ENCODE measurements at regions not wholly inside any gene's neighbourhood (a gene's known extent, or its start where the extent isn't known, plus 50 kb on each side); places are given as distances from the start of the nearest gene placed in this dataset.
"Not testable (repeated sequence)": the region's sequence is repeated elsewhere in the genome, so short reads cannot be mapped to it uniquely, and the experiment has no call there.

- DNase-seq, result no peak
These were observed 53.6 kb downstream of the ARF6 start for GRCh38 chr14:49946320-49947141.

- DNase-seq, result no peak
These were observed 54.6 kb downstream of the ARF6 start for GRCh38 chr14:49947506-49947905.

DNA sequence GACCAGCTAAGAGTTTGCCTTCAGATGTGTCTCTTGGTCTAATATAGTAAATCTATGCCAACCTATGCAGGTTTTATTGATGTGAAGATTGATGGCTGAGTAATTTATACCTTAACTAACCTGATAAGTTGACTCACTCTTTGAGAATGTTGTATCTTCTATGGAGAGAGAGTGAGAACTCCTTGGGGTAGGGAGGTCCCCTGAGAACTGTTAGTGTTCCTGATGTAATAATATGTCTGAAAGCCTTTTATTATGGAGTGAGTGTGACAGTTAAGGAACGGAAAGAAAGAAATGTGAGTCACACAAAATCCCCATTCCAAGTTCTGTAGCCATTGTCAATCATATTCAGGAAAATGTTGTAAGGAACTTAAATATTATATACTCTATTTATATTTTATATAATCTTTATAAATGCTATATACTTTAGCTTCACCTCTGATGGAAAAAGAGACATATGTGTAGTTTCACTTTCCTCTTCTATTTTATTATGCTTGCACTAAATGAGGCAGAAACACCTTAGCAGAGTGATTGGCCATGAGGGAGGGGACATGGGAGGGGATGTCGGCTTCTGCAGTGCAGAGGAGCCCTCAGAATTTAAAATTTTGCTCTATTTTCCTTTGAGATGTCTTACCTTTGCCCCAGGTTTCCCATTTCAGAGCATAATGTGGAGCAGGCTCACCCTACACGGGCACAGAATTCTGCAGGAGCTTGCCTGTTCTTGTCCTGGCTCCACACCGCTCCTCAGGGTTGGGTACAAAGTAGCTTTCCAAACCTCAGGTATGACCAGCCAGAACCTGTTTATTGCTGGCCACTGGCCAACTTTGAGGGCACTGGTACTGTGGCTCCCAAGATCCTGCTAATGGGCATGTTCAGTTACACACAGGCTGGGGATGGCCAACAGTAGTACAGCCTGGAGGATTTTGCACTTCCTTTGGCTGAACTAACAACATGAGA lies 57.7 kb downstream of the ARF6 start:
- DNase-seq, result no peak

- DNase-seq, result no peak
These were observed 58.3 kb downstream of the ARF6 start for GRCh38 chr14:49951229-49951607.

GRCh38 chr14:49951691-49952345 lies 58.9 kb downstream of the ARF6 start:
- no peak for DNase-seq

- no peak for DNase-seq
These were observed 60.3 kb downstream of the ARF6 start for GRCh38 chr14:49953196-49953595.

DNA sequence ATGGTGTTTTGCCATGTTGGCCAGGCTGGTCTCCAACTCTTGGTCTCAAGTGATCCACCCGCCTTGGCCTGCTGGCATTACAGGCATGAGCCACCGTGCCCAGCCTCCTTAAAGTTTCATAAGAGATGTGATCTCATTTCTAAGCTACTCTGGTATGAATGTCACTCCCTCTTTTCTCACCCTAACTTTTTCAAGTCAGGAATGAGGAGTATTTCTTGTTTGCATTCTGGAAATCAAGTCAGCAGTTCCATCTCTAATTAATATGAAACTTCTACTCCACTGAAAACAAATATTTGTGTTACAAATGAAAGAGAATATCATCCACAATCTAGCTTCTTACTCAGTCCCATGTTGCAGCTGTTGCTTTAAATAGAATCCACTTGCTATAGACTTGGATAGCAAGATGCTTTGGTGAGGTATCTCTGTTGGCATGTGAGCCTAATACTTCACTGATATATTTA lies 61.3 kb downstream of the ARF6 start:
- no peak for DNase-seq

DNA sequence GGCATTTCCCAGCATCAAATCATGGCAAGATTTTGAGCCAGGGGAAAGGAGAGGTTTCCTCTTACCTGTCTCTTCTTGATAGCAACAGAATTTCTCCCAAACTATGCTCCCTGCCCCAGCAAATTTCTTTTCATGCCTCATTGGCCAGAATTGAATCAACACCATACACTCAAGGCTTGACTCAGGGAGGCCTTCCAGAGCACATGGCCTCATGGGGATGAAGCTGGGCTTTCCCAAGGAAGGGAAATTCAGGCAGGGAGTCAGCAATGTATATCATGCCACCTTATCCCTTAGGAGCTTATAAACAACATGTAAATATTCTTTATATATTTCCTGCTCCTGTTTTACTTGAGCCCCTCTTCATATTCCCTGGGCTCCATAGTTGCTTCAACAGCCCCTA lies 62.1 kb downstream of the ARF6 start:
- DNase-seq, result no peak

DNA sequence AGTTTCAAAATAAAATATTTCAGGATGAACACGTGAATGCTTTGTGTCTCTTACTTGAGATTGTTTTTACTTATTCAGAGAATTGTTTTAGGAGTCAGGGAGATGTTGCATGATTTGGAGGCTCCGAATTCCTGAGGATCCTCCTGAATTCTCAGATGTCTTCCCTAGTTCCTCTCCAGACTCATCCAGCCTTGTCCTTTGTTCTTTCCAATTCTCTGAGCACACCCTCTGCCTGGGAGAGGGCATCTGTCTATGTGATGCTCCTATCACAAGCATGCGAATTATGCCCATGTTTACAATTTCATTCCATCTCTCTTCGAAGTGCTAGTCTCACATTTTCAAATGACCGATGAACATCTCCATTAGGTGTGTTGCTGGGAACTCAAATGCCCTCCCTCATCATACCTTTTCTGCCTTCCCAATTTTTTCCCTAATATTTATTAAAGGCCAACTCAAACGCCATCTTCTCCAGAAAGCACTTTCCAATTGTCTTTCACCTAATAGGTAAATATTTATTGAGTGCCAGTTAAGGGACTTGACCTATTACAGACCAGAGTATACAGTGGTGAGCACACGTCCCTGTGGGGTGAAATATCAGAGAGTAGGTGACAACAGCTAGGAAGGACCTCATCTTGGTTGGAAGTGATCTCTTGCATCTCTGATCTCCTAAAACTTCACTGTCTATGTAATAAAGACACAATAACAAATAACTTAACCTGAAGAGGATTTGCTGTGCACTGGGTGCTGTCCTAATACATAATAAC lies 64.4 kb downstream of the ARF6 start:
- DNase-seq, result no peak

GRCh38 chr14:49959822-49960408 lies 67.0 kb downstream of the ARF6 start:
- no peak for DNase-seq

- no peak for DNase-seq
These were observed 67.6 kb downstream of the ARF6 start for GRCh38 chr14:49960453-49960852.

GRCh38 chr14:49961270-49962222 lies 68.7 kb downstream of the ARF6 start:
- DNase-seq, result no peak

- no peak for DNase-seq
These were observed 69.7 kb downstream of the ARF6 start for GRCh38 chr14:49962621-49963020.

DNA sequence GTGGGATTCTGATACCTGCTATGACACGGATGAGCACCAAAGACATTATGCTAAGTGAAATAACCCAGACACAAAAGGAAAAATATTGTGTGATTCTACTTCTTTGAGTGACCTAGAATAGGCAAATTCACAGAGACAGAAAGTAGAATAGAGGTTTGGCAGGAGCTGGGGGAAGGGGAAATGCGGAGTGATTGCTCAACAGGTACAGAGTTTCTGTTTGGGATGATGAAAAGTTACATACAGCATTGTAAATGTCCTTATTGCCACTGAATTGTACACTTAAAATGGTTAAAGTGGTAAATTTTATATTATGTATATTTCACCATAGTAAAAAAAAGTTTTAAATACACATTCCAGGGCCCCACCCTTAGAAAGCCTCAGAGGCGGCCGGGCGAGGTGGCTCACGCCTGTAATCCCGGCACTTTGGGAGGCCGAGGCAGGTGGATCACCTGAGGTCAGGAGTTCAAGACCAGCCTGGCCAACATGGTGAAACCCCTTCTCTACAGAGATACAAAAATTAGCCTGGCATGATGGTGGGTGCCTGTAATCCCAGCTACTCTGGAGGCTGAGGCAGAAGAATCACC lies 72.3 kb downstream of the ARF6 start:
- not testable (repeated sequence) for DNase-seq

GRCh38 chr14:49966304-49966809 lies 73.5 kb downstream of the ARF6 start:
- DNase-seq, result no peak

DNA sequence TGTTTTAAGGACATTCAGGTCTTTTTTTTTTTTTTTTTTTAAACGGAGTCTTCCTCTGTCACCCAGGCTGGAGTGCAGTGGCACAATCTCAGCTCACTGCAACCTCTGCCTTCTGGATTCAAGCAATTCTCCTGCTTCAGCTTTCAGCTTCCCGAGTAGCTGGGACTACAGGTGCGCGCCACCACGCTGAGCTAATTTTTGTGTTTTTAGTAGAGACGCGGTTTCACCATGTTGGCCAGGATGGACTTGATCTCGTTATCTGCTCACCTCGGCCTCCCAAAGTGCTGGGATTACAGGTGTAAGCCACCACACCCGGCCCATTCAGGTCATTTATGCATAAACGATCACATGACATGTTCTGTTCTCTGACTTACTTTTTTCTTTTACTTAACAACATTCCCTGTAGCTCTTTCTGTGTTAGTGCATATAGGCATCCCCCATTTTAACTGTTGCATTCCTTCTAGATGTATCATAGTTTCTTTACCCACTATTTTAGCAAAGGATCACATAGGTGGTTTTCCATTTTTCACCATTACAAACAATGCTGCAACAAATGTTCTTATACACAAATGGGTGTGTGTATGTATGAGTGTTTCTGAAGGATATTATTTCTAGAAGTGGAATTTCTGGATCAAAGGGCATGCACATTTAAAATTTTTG lies 74.2 kb downstream of the ARF6 start:
- DNase-seq, result no peak

GRCh38 chr14:49969961-49970360 lies 77.1 kb downstream of the ARF6 start:
- no peak for DNase-seq

- DNase-seq, result peak; percentile 51
These were observed 77.7 kb downstream of the ARF6 start for GRCh38 chr14:49970474-49971147.

Data from femur (tissue), 1 donor.